HepG2 (cell line): ENCODE measurements at regions not wholly inside any gene's neighbourhood (a gene's known extent, or its start where the extent isn't known, plus 50 kb on each side); places are given as distances from the start of the nearest gene placed in this dataset.

Source experiments
- ATAC-seq: fragments of 200-7000 bp; cut with Tn5 transposase; 3 replicates; pipeline ENCODE4 v1.9.1; 2020; ENCODE audit warnings: mild to moderate bottlenecking, moderate library complexity
- BruUV-seq: library from RNA; stranded (reverse); fragments of 400-500 nt; replicated peaks from 2 replicates; lab custom pipeline; 2021; lab: Mats Ljungman, UMichigan
- CTCF ChIA-PET: fragments of 300-600 bp; formaldehyde crosslinking; extraction: SDS; loops from one replicate; lab custom pipeline; 2021; ENCODE audit warnings: low total read pairs, inconsistent platforms, low intra/inter-chr PET ratio; lab: Yijun Ruan, JAX
- POLR2A ChIA-PET: fragments of 350-600 bp; sonication (Branson Sonifier 250); formaldehyde crosslinking; loops from one replicate; lab custom pipeline; 2020; ENCODE audit warnings: antibody characterized with exemption, inconsistent platforms; lab: Yijun Ruan, JAX
- DNase-seq: peaks from one replicate; pipeline ENCODE4 v3.0.0-alpha.2; 2015; ENCODE audit warnings: low spot score
- FAIRE-seq: peaks from 3 replicates; lab custom pipeline; 2011; peaks lifted over from hg19 to GRCh38; lab: Jason Lieb, UNC
- H2AFZ ChIP-seq: one replicate; pipeline ENCODE4 v1.6.1; 2011; ENCODE audit warnings: low read length, inconsistent platforms
- H3K27ac ChIP-seq: fragments of 300-600 bp; 3 replicates; pipeline ENCODE4 v1.8.0; 2011; ENCODE audit warnings: mixed run types, mild to moderate bottlenecking, mixed read lengths, low read length, inconsistent platforms; ENCODE audit not compliant: insufficient read depth; ENCODE audit errors: extremely low read length
- H3K27me3 ChIP-seq, 2 experiments: fragments of 200-600 bp in 1 of 2; 2 replicates in 1 of 2; 3 replicates in 1 of 2; pipeline versions ENCODE4 v1.6.0 to v1.8.0; 2011; ENCODE audit warnings: low read length in 2 of 2, mild to moderate bottlenecking in 2 of 2, moderate library complexity in 2 of 2, inconsistent platforms in 1 of 2; ENCODE audit not compliant: insufficient read depth in 2 of 2, control insufficient read depth in 1 of 2
- H3K36me3 ChIP-seq, 2 experiments: fragments of 200-600 bp in 1 of 2; replicated peaks in 1 of 2; 2 replicates in 1 of 2; 3 replicates in 1 of 2; pipeline versions ENCODE4 v1.5.1 to v1.8.0; 2011; ENCODE audit warnings: low read length in 2 of 2, inconsistent platforms in 1 of 2; ENCODE audit not compliant: insufficient read depth in 2 of 2, control insufficient read depth in 1 of 2
- H3K4me1 ChIP-seq: 2 replicates; pipeline ENCODE4 v1.5.1; 2012; ENCODE audit warnings: low read length, inconsistent platforms; ENCODE audit not compliant: insufficient read depth
- H3K4me2 ChIP-seq: 2 replicates; pipeline ENCODE4 v1.6.0; 2011; ENCODE audit warnings: low read depth, low read length, inconsistent platforms
- H3K4me3 ChIP-seq, 3 experiments: fragments of 200-600 bp in 1 of 3; sonication (generic), shearing (Covaris generic) in 1 of 3; replicated peaks in 1 of 3; 2 replicates each; pipeline ENCODE4 v1.5.1; 2011 to 2016; ENCODE audit warnings: low read length in 3 of 3, inconsistent platforms in 2 of 3, low read depth in 2 of 3, mild to moderate bottlenecking in 2 of 3, control low read depth in 1 of 3, mixed read lengths in 1 of 3; ENCODE audit not compliant: insufficient read depth in 1 of 3
- H3K79me2 ChIP-seq: one replicate; pipeline ENCODE4 v1.6.1; 2011; ENCODE audit warnings: low read length, inconsistent platforms; ENCODE audit not compliant: insufficient read depth
- H3K9ac ChIP-seq: 2 replicates; pipeline ENCODE4 v1.6.0; 2011; ENCODE audit warnings: mild to moderate bottlenecking, low read depth, low read length, inconsistent platforms; ENCODE audit not compliant: insufficient read depth
- H3K9me3 ChIP-seq: 2 replicates; pipeline ENCODE4 v1.5.1; 2012; ENCODE audit warnings: mild to moderate bottlenecking, low read length
- H4K20me1 ChIP-seq: 2 replicates; pipeline ENCODE4 v1.6.0; 2011; ENCODE audit warnings: inconsistent platforms, mild to moderate bottlenecking, low read length, moderate library complexity; ENCODE audit not compliant: insufficient read depth
- DNMT1 ChIP-seq: sonication (generic); formaldehyde crosslinking; IDR thresholded peaks from 2 replicates; pipeline ENCODE4 v1.5.1; 2020; ENCODE audit warnings: mild to moderate bottlenecking, missing genetic modification reagents
- DPF2 ChIP-seq: sonication (generic); formaldehyde crosslinking; IDR thresholded peaks from 2 replicates; pipeline ENCODE4 v1.4.0; 2020; ENCODE audit warnings: mild to moderate bottlenecking, low read depth, missing genetic modification reagents, borderline replicate concordance
- GLMP ChIP-seq: sonication (generic); formaldehyde crosslinking; IDR thresholded peaks from 2 replicates; pipeline ENCODE4 v1.9.0; 2021; ENCODE audit warnings: missing genetic modification reagents, mild to moderate bottlenecking, borderline replicate concordance
- GPN1 ChIP-seq: sonication (generic); formaldehyde crosslinking; IDR thresholded peaks from 2 replicates; pipeline ENCODE4 v1.5.1; 2020; ENCODE audit warnings: missing genetic modification reagents, borderline replicate concordance
- HOXA3 ChIP-seq: sonication (generic); formaldehyde crosslinking; IDR thresholded peaks from 2 replicates; pipeline ENCODE4 v1.5.0; 2020; ENCODE audit warnings: missing genetic modification reagents
- KAT2B ChIP-seq: fragments of 150-350 bp; IDR thresholded peaks from 2 replicates; pipeline ENCODE4 v1.6.1; 2014; ENCODE audit warnings: low read depth, low read length, borderline replicate concordance
- KDM6A ChIP-seq: IDR thresholded peaks from 2 replicates; pipeline ENCODE4 v1.6.1; 2016; ENCODE audit warnings: low read depth
- PHB2 ChIP-seq: fragments of 450-650 bp; IDR thresholded peaks from 2 replicates; pipeline ENCODE4 v1.6.1; 2018; ENCODE audit not compliant: partially characterized antibody
- PRMT3 ChIP-seq: sonication (generic); formaldehyde crosslinking; IDR thresholded peaks from 2 replicates; pipeline ENCODE4 v1.8.1; 2022; ENCODE audit warnings: low read depth, mild to moderate bottlenecking, moderate library complexity, missing genetic modification reagents, borderline replicate concordance
- SMAD3 ChIP-seq: sonication (generic); formaldehyde crosslinking; IDR thresholded peaks from 2 replicates; pipeline ENCODE4 v1.4.0; 2020; ENCODE audit warnings: missing genetic modification reagents
- SNRNP70 ChIP-seq: fragments of 200-400 bp; formaldehyde crosslinking; IDR thresholded peaks from 2 replicates; pipeline ENCODE4 v1.6.1; 2017; ENCODE audit warnings: mild to moderate bottlenecking, low read depth, low read length, moderate library complexity
- ZBTB1 ChIP-seq: sonication (generic); formaldehyde crosslinking; IDR thresholded peaks from 2 replicates; pipeline ENCODE4 v1.4.0; 2020; ENCODE audit warnings: missing genetic modification reagents, borderline replicate concordance
- ZFP36L1 ChIP-seq: sonication (generic); formaldehyde crosslinking; IDR thresholded peaks from 2 replicates; pipeline ENCODE4 v1.8.0; 2022; ENCODE audit warnings: mild to moderate bottlenecking, missing genetic modification reagents, moderate library complexity
- ZNF362 ChIP-seq: sonication (generic); formaldehyde crosslinking; IDR thresholded peaks from 2 replicates; pipeline ENCODE4 v1.4.0; 2020; ENCODE audit warnings: missing genetic modification reagents, mild to moderate bottlenecking, borderline replicate concordance
- ZNF75D ChIP-seq: sonication (generic); formaldehyde crosslinking; IDR thresholded peaks from 2 replicates; pipeline ENCODE4 v1.8.1; 2023; ENCODE audit warnings: missing genetic modification reagents, mild to moderate bottlenecking, borderline replicate concordance
- ZNF878 ChIP-seq: sonication (generic); formaldehyde crosslinking; IDR thresholded peaks from 2 replicates; pipeline ENCODE4 v1.8.1; 2023; ENCODE audit warnings: mild to moderate bottlenecking, missing genetic modification reagents, moderate library complexity
- WGBS: methylation state at CpG from one replicate; pipeline ENCODE4 v1.1.6; 2017; ENCODE audit warnings: low lambda C conversion rate; 5-methylcytosine and 5-hydroxymethylcytosine counted together
- in situ Hi-C: cut with HindIII; loops from 2 replicates; pipeline ENCODE4 v1.10.0; 2017; ENCODE audit warnings: low pct_unique_long_range_greater_than_20kb; ENCODE audit not compliant: extremely low pct_ligation_motif_present
- intact Hi-C: fragments of 100-400 bp; cut with micrococcal nuclease; formaldehyde crosslinking; loops from one replicate; pipeline ENCODE4 v1.10.0; 2022; ENCODE audit not compliant: unreplicated experiment

GRCh38 chr14:104393898-104394381, 185.6 kb upstream of the C14orf180 start:
- no peaks in the 10 kb centered on the region for H3K36me3 ChIP-seq
- TF ChIP-seq GPN1 (CRISPR knock-in tag) = no peak
- TF ChIP-seq ZNF362 = no peak
- no peak for TF ChIP-seq ZBTB1 (CRISPR knock-in tag)
- TF ChIP-seq HOXA3 (CRISPR knock-in tag) = no peak
- TF ChIP-seq ZFP36L1 = no peak
- TF ChIP-seq ZNF878 = no peak
- no peak for TF ChIP-seq KAT2B
- TF ChIP-seq PHB2 = no peak
- H3K79me2 ChIP-seq = no peaks in the 10 kb centered on the region
- in situ Hi-C loops = no loop called here
- H3K4me1 ChIP-seq = no peaks in the 10 kb centered on the region
- ATAC-seq = no peak
- H3K27me3 ChIP-seq = peaks cover 21 to 79% of the 10 kb centered on the region in 2 experiments
- WGBS = 3% methylated on average over 6 of the region's 10 CpGs
- H3K4me3 ChIP-seq = no peak overlapping the region
- FAIRE-seq = no peak
- no peak overlapping the region for H3K4me2 ChIP-seq
- ChIA-PET POLR2A (no interaction called here), CTCF (no interaction called here)
- peaks cover 23% of the 10 kb centered on the region for H3K9me3 ChIP-seq
- H3K9ac ChIP-seq = no peak overlapping the region
- no peak overlapping the region for H3K27ac ChIP-seq
- DNase-seq = no peak
- no peaks in the 10 kb centered on the region for H4K20me1 ChIP-seq
- BruUV-seq = no TSS peak
- intact Hi-C loops = no loop called here
- H2AFZ ChIP-seq = no peak overlapping the region

- Histone ChIP-seq H3K36me3 (no peaks in the 10 kb centered on the region), H3K27ac (no peak overlapping the region), H3K79me2 (no peaks in the 10 kb centered on the region), H2AFZ (no peak overlapping the region), H3K9me3 (peaks cover 28% of the 10 kb centered on the region), H3K27me3 (peaks cover 18 to 74% of the 10 kb centered on the region in 2 experiments), H3K4me3 (no peak overlapping the region), H4K20me1 (no peaks in the 10 kb centered on the region), H3K4me2 (no peak overlapping the region), H3K4me1 (no peaks in the 10 kb centered on the region), H3K9ac (no peak overlapping the region)
- no peak for DNase-seq
- no peak for FAIRE-seq
- no TSS peak for BruUV-seq
- ATAC-seq = no peak
- intact Hi-C loops = no loop called here
- in situ Hi-C loops = no loop called here
- WGBS = 0% methylated on average over 6 of the region's 13 CpGs
- ChIA-PET POLR2A (no interaction called here), CTCF (no interaction called here)
- no peak for TF ChIP-seq DNMT1 (CRISPR knock-in tag)
- TF ChIP-seq SMAD3 (CRISPR knock-in tag) = no peak
- TF ChIP-seq SNRNP70 = no peak
- no peak for TF ChIP-seq PRMT3
- no peak for TF ChIP-seq GLMP
- no peak for TF ChIP-seq KDM6A
- TF ChIP-seq DPF2 = no peak
- no peak for TF ChIP-seq ZNF75D (CRISPR knock-in tag)
Observed at GRCh38 chr14:104394409-104394851, 185.1 kb upstream of the C14orf180 start.
